ENCODE measurements at regions not wholly inside any gene's neighbourhood (a gene's known extent, or its start where the extent isn't known, plus 50 kb on each side); places are given as distances from the start of the nearest gene placed in this dataset.

GRCh38 chr2:209351636-209352035 lies 72.2 kb upstream of the MAP2 start:
- TF ChIP-seq ZBTB33 (IDR thresholded peaks at IDR 0.05; ENCODE audit: borderline replicate concordance, low read depth) = no peak
- no peak for TF ChIP-seq REST (IDR thresholded peaks at IDR 0.05; ENCODE audit: low read depth, low read length)
- TF ChIP-seq SIN3A (IDR thresholded peaks at IDR 0.05; ENCODE audit: borderline replicate concordance, low read depth, low read length) = no peak
- no peak for TF ChIP-seq USF2 (IDR thresholded peaks at IDR 0.05; ENCODE audit: borderline replicate concordance, low read depth, low read length)
- no peak for TF ChIP-seq POLR2AphosphoS5 (IDR thresholded peaks at IDR 0.05; ENCODE audit: low read depth, low read length)
- no peak for TF ChIP-seq CTCF (IDR thresholded peaks at IDR 0.05)
- no peak for TF ChIP-seq EZH2phosphoT487 (IDR thresholded peaks at IDR 0.05; ENCODE audit: borderline replicate concordance, low read depth)

Data from SK-N-SH (cell line).